Small intestine (tissue), 7 donors: ENCODE measurements at regions not wholly inside any gene's neighbourhood (a gene's known extent, or its start where the extent isn't known, plus 50 kb on each side); places are given as distances from the start of the nearest gene placed in this dataset.
"Not testable (repeated sequence)": the region's sequence is repeated elsewhere in the genome, so short reads cannot be mapped to it uniquely, and the experiment has no call there.

Source experiments
- DNase-seq, 2 donors: peaks; one replicate each; pipeline versions ENCODE4 v3.0.0 to v3.0.0-alpha.2; 2013
- FAIRE-seq: peaks from 2 replicates; lab custom pipeline; 2012; peaks lifted over from hg19 to GRCh38; lab: Jason Lieb, UNC
- H3K27ac ChIP-seq, 3 donors: one replicate each; pipeline ENCODE4 v1.5.1; 2013; ENCODE audit warnings: low read length in 2 of 3, mild to moderate bottlenecking in 2 of 3, control low read depth in 1 of 3, inconsistent platforms in 1 of 3, low read depth in 1 of 3, moderate library complexity in 1 of 3
- H3K27me3 ChIP-seq, 3 donors: one replicate each; pipeline ENCODE4 v1.6.1; 2013; ENCODE audit warnings: low read length in 3 of 3, inconsistent platforms in 1 of 3; ENCODE audit not compliant: control insufficient read depth in 3 of 3, insufficient read depth in 3 of 3
- H3K36me3 ChIP-seq, 3 donors: one replicate each; pipeline ENCODE4 v1.6.1; 2013; ENCODE audit warnings: low read length in 3 of 3, inconsistent platforms in 1 of 3, low read depth in 1 of 3, mild to moderate bottlenecking in 1 of 3, moderate library complexity in 1 of 3; ENCODE audit not compliant: control insufficient read depth in 3 of 3, insufficient read depth in 2 of 3
- H3K4me1 ChIP-seq, 3 donors: one replicate each; pipeline ENCODE4 v1.6.1; 2013; ENCODE audit warnings: low read length in 2 of 3, inconsistent platforms in 1 of 3, low read depth in 1 of 3, mild to moderate bottlenecking in 1 of 3, moderate library complexity in 1 of 3; ENCODE audit not compliant: control insufficient read depth in 3 of 3, insufficient read depth in 2 of 3
- H3K4me3 ChIP-seq, 3 donors: one replicate each; pipeline ENCODE4 v1.5.1; 2013; ENCODE audit warnings: low read length in 3 of 3, control low read depth in 1 of 3, inconsistent platforms in 1 of 3, low read depth in 1 of 3, mild to moderate bottlenecking in 1 of 3, moderate library complexity in 1 of 3
- H3K9me3 ChIP-seq, 2 donors: one replicate each; pipeline ENCODE4 v1.6.1; 2013; ENCODE audit warnings: low read depth in 1 of 2, low read length in 1 of 2; ENCODE audit not compliant: control insufficient read depth in 2 of 2, insufficient read depth in 1 of 2
- WGBS, 3 donors: extraction: QIAGEN DNeasy Blood & Tissue Kit; methylation state at CpG; one replicate each; pipeline ENCODE4 v1.1.7; 2013; 5-methylcytosine and 5-hydroxymethylcytosine counted together
- donor health status: healthy with polysubstance abuse.
- donor health status: control.
- donor health status: control.
- donor health status: Bipolar disorder and iron deficiency.
- donor health status: healthy.

- WGBS, 3 donors = 76 to 82% (median 78%) methylated on average over 6 of the region's 6 CpGs
- no peak for DNase-seq
- Histone ChIP-seq H3K36me3 (no peaks in the 10 kb centered on the region), H3K27me3 (peaks cover 0 to 2% (median 0%) of the 10 kb centered on the region in 3 donors), H3K4me1 (no peaks in the 10 kb centered on the region), H3K9me3 (no peaks in the 10 kb centered on the region), H3K27ac (no peak overlapping the region), H3K4me3 (no peak overlapping the region)
- no peak for FAIRE-seq
Observed at GRCh38 chr20:22958390-22958789, 76.7 kb upstream of the SSTR4 start.

- FAIRE-seq (no peak), DNase-seq (no peak)
- H3K36me3 ChIP-seq = no peaks in the 10 kb centered on the region
- H3K27ac ChIP-seq = no peak overlapping the region
- no peak overlapping the region for H3K4me3 ChIP-seq
- no peaks in the 10 kb centered on the region for H3K9me3 ChIP-seq
- no peaks in the 10 kb centered on the region for H3K4me1 ChIP-seq
- peaks cover 0 to 12% (median 0%) of the 10 kb centered on the region in 3 donors for H3K27me3 ChIP-seq
- WGBS, 3 donors = 16 to 45% (median 31%) methylated on average over 3 of the region's 3 CpGs
Observed at GRCh38 chr20:22962567-22963439, 72.3 kb upstream of the SSTR4 start.

- peaks cover 0 to 12% (median 0%) of the 10 kb centered on the region in 3 donors for H3K27me3 ChIP-seq
- H3K27ac ChIP-seq = no peak overlapping the region
- H3K4me3 ChIP-seq = no peak overlapping the region
- WGBS, 3 donors = 35 to 67% (median 41%) methylated on average over 3 of the region's 3 CpGs
- DNase-seq = no peak
- H3K4me1 ChIP-seq = no peaks in the 10 kb centered on the region
- no peaks in the 10 kb centered on the region for H3K9me3 ChIP-seq
- H3K36me3 ChIP-seq = no peaks in the 10 kb centered on the region
- FAIRE-seq = no peak
Observed at GRCh38 chr20:22963581-22963980, 71.5 kb upstream of the SSTR4 start.

GRCh38 chr20:22966787-22967464 lies 68.2 kb upstream of the SSTR4 start:
- Histone ChIP-seq H3K9me3 (no peaks in the 10 kb centered on the region), H3K27ac (no peak overlapping the region), H3K27me3 (peaks cover 0 to 10% (median 0%) of the 10 kb centered on the region in 3 donors), H3K4me1 (no peaks in the 10 kb centered on the region), H3K36me3 (no peaks in the 10 kb centered on the region), H3K4me3 (no peak overlapping the region)
- FAIRE-seq = no peak
- WGBS, 3 donors = 67 to 83% (median 77%) methylated on average over 4 of the region's 4 CpGs
- DNase-seq = no peak

- H3K4me1 ChIP-seq, H3K27ac ChIP-seq, DNase-seq, FAIRE-seq, H3K36me3 ChIP-seq, H3K9me3 ChIP-seq, H3K4me3 ChIP-seq: not testable (repeated sequence)
- H3K27me3 ChIP-seq = peaks cover 0 to 10% (median 0%) of the 10 kb centered on the region in 3 donors
- WGBS, 3 donors = 71 to 78% (median 72%) methylated on average over 2 of the region's 2 CpGs
Observed at GRCh38 chr20:22967706-22968105, 67.4 kb upstream of the SSTR4 start.

GRCh38 chr20:22969031-22969430 lies 66.1 kb upstream of the SSTR4 start:
- WGBS, 3 donors = 34 to 73% (median 48%) methylated on average over 1 of the region's 1 CpG

GRCh38 chr20:22971077-22971476 lies 64.0 kb upstream of the SSTR4 start:
- peaks cover 0 to 10% (median 0%) of the 10 kb centered on the region in 3 donors for H3K27me3 ChIP-seq
- 58 to 61% (median 60%) methylated on average over 2 of the region's 2 CpGs for WGBS, 3 donors
- not testable (repeated sequence) for H3K9me3 ChIP-seq, H3K4me3 ChIP-seq, DNase-seq, FAIRE-seq, H3K36me3 ChIP-seq, H3K27ac ChIP-seq, H3K4me1 ChIP-seq

More at GRCh38 chr20:22969031-22969430, 66.1 kb upstream of the SSTR4 start:
- not testable (repeated sequence) for H3K4me1 ChIP-seq, DNase-seq, H3K4me3 ChIP-seq, H3K36me3 ChIP-seq, H3K9me3 ChIP-seq, FAIRE-seq, H3K27ac ChIP-seq
- peaks cover 0 to 10% (median 0%) of the 10 kb centered on the region in 3 donors for H3K27me3 ChIP-seq

GRCh38 chr20:22974354-22974753 lies 60.8 kb upstream of the SSTR4 start:
- no peak for DNase-seq
- WGBS, 3 donors = 4 to 6% (median 5%) methylated on average over 1 of the region's 1 CpG

More at GRCh38 chr20:22974354-22974753, 60.8 kb upstream of the SSTR4 start:
- FAIRE-seq = no peak
- Histone ChIP-seq H3K27ac (no peak overlapping the region), H3K4me3 (no peak overlapping the region), H3K36me3 (no peaks in the 10 kb centered on the region), H3K4me1 (no peaks in the 10 kb centered on the region), H3K9me3 (no peaks in the 10 kb centered on the region), H3K27me3 (no peaks in the 10 kb centered on the region)
